ENCODE measurements at regions not wholly inside any gene's neighbourhood (a gene's known extent, or its start where the extent isn't known, plus 50 kb on each side); places are given as distances from the start of the nearest gene placed in this dataset.

DNA sequence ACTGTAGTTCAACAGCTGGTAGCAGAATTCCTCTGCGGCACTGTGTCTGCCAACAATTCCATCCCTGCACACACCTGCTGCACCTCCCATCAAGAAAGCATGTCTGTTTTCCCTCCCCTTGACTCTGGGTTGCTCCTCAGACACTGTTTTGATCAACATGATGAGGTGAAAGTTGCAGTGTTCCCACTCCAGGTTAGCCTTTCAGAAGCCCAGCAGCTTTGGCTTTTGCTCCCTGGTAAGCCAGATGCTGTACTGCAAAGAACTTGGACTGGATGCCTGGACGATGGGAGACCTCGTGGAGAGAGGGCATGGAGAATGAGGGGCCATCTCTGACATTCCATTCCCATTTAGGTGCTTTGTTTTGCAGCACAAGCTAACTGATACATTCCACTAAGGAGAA is 79.1 kb upstream of the MAFB start:
- no peak overlapping the region for H3K27ac ChIP-seq
- no peak overlapping the region for H3K4me3 ChIP-seq

DNA sequence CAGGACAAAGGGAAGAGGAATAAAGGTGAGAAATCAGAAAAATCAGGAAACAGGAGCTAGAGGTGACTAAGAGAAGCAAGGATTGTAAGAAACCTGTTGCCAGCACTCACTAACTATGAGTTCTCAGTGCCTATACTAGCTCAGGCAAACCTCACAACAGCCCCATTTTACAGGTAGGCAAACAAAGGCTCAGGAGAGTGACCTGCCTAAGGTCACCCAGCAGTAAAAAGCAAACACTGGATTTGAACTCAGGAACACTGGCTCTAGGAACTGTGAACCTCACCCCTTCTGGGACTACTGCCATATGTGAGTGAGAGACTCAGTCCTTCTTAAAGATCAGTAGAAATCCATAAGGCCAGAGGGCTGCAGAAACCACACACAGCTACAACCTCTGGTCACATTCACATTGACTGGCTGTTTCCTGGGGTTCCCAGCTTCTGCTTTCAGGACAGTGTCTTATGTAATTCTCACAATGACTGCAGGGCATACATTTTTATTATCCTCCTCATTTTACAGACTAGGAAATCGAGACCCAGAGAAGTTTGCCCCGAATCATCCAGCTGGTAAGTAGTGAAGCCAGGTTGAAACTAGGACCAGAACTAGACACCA is 80.7 kb upstream of the MAFB start:
- Histone ChIP-seq H3K4me3 (no peak overlapping the region), H3K27ac (no peak overlapping the region)

DNA sequence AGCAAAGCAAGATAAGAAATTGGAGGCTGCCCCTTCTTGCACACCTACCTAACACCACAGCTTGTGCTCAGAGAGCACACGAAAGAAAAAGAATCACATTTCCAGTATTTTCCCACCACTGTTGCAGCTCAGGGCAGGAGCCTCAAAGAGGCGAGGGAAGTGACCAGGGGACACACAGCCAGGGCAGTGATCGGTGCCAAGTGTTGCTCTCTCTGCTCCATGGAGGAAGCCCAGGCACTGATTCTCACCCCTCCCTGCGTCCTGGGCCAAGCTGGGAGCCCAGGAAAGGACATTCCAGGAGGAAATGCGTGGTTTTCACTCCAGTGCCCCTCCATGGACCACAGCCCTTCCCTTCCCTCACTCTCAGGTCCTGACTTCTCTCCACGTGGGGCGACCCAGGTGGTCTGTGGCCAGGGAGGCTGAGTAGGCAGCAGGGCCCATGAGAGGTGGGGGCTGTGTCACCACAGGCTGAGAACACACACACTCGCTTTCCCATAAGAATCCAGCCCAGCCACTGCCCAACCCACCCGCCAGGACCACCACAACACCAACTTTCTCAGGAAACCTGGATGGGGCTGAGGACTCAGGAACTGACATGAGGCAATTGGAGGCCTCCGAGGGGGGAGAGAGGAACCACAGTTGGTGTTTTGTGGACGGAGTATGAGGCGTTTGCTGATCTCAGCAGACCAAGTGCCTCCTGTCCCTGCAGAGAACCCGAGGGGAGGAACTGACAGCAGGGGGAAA is 81.7 kb upstream of the MAFB start:
- H3K27ac ChIP-seq = peak overlapping the region in 1 of 21 experiments; percentile 25
- H3K4me3 ChIP-seq = no peak overlapping the region

DNA sequence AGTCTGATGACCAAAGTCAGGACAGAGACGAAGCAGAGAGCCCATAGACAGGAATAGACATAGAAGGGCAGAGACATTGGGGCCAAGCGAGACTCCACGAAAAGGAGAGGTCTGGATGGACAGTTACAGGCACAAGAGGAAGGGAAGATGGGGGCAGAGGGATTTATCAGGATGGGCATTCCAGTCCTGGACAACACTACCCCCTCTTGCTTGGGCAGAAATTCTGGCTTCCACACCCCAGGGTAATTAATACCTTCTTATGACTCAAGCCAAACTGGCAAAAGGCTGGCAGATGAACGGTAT is 82.2 kb upstream of the MAFB start:
- H3K27ac ChIP-seq = no peak overlapping the region
- H3K4me3 ChIP-seq = no peak overlapping the region

DNA sequence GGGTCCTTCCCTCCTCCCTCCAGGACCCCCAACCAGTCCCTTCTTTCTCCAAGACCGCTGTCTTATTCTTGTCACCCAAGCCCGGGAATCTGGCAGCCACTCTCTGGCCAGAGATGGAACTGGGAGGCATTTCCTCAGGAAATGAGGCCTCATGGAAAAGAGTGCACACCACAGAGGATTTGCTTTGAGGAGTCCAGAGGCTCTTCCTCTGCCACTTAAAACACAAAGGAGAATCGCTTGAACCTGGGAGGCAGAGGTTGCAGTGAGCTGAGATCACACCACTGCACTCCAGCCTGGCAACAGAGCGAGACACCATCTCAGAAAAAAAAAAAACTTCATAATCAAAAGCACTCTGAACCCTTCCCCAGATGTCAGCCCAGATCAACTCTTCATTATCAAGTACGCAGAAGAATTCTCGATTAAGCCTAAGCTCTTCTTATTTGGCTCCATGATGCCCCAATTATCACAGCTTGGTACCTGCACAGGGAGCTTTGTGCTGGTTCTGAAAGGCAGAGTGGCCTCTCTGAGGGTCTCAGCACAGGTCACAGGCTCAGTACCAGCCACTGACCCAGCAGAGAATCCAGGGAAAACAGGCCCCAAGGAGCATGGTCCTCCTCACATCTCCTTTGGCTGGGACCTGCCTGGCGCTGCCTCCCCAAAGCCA is 82.9 kb upstream of the MAFB start:
- no peak overlapping the region for H3K4me3 ChIP-seq
- H3K27ac ChIP-seq = no peak overlapping the region

DNA sequence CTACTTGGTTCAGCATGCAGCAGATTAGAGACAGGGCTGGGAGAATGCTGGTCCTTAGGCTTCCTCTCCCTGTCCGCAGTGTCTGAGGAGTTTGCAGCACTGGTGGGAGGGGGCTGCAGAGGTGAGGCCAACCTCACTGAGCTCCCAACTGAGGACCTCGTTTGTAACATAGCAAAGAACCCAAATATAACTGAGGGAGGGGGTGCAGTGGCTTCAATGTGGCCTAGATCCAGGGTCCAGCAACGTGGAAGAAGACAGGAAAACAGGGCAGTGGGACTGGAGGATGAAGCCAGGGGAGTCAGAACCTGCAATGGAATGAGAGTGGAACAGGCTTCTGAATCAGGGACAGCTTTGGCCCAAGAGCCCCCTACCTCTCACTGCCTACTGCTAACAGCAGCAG is 84.3 kb upstream of the MAFB start:
- no peak overlapping the region for H3K27ac ChIP-seq
- no peak overlapping the region for H3K4me3 ChIP-seq

DNA sequence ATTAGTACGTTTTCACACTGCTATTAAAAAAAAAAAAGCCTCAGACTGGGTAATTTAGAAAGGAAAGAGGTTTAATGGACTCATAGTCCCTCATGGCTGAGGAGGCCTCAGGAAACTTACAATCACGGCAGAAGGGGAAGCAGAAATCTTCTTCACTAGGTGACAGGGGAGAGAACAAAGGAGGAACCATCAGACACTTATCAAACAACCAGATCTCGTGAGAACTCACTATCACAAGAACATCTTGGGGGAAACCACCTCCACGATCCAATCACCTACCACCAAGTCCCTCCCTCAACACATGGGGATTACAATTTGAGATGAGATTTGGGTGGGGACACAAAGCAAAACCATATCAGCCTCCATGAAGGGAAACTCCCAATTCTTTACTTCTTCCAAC is 85.2 kb upstream of the MAFB start:
- Histone ChIP-seq H3K4me3 (no peak overlapping the region), H3K27ac (no peak overlapping the region)

DNA sequence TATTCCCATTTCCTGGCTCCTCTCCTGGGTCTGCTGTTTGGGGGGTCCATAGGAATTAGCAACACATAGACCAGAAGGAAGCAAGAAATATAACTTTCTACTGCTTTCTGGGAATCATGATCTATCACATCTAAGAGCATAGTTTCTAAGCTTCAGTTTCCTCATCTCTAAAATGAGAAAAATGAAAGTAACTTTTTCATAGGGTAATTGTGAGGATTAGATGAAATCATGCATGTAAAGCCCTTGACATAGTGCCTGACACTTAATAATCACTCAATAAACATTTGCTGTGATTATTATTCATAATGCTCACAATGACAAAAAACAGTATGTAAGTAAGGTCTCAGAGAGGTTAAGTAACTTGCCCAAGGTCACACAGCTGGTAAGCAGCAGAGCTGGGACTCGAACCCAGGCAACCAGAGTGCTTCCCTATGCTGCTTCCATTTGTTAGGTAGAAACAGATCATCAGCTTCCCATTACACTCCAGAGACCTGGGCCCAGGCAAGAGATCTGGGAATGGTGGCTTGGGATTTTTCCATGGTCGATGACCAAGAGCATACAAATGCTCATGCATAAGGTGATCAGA is 86.6 kb upstream of the MAFB start:
- Histone ChIP-seq H3K27ac (no peak overlapping the region), H3K4me3 (no peak overlapping the region)

DNA sequence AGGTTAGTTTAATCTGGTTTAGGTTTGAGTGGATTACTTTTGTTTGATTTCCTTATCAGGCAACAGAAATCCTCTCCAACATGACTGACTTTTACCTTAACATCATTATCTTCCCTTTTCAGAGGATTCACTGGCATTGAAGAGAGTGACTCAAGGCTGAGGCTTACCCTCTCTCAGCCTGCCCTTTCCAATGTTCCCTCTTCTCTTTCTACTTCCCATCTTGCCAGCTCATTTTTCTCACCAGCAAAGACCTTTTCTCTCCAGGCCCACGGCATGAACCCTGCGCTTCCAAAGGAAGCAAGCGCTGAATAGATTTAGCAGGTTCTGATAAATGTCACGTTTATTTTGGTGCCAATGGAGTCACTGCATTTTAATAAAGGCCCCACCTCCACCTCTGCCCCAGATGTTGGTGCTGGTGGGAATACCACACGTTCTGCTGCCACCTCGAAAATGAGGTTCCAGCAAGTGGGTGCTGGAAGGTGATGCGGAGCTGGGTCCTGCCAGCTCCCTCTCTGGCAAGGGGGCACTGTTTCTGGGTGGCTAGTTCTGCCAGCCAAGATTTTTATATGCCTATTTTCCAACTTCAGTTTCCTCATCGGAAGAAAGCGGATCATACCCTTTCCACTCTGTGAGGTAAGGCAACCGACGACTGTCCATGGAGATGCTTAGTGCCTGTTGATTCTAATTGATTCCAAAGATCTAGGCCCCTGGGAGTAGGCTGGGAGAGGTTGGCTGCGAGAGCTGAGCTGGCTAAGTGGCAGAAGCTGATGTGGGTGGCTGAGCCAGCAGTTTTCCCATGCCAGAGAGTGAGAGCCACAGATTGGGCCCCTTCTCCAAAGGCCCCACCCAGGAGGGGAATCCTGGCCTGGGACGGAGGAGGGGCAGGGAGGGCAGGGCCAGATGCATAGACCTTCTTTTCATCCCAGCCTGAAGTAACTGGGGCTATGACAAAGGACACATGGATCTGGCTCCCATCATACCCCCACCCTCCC is 87.7 kb upstream of the MAFB start:
- H3K27ac ChIP-seq = peak overlapping the region in 1 of 21 experiments; percentile 10
- H3K4me3 ChIP-seq = no peak overlapping the region

DNA sequence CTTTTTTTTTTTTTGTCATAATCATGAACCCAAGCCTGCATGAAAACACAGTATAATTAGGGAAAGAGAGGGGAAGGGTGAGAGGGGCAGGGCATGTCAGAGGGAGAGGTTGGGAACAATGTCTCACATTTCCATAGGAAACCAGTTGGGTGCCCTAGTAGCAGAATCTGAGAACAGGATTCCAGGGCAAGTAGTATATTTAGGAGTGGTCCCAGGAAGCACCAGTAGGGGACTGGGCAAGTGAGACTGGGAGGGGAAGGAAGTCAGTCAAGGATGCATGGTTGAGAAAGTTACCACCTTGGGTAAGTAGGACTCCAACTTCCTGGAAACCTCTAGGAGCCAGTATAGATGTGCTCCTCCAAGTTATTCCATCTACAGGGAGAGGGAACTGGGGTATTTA is 88.6 kb upstream of the MAFB start:
- H3K27ac ChIP-seq = no peak overlapping the region
- H3K4me3 ChIP-seq = no peak overlapping the region

DNA sequence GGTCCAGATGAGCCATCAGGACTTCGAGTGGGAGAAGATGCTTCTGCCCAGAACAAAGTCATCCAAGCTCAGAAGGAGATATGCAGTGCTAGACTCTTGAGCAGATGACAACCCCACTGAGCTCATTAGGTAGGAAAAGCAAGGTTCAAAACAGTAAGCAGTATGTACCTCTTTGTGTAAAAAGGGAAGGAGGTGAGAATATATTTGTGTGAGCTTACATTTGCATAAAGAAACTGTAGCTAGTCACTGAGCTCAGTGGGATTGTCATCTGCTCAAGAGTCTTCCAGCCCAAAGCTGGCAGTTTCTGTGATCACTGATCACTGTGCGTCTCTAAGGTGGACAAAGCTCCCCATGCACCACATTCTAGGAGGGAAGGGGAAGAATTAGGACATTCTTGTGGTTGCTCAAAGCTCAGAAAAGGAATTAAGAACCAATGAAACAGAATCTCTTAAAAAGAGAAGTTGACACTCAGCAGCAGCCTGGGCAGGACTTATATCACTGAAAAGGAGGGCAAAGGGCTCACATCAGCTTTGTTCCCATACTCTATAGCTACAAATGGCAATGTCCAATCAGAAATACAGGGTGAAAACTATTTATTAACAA is 90.0 kb upstream of the MAFB start:
- H3K27ac ChIP-seq = no peak overlapping the region
- H3K4me3 ChIP-seq = no peak overlapping the region

DNA sequence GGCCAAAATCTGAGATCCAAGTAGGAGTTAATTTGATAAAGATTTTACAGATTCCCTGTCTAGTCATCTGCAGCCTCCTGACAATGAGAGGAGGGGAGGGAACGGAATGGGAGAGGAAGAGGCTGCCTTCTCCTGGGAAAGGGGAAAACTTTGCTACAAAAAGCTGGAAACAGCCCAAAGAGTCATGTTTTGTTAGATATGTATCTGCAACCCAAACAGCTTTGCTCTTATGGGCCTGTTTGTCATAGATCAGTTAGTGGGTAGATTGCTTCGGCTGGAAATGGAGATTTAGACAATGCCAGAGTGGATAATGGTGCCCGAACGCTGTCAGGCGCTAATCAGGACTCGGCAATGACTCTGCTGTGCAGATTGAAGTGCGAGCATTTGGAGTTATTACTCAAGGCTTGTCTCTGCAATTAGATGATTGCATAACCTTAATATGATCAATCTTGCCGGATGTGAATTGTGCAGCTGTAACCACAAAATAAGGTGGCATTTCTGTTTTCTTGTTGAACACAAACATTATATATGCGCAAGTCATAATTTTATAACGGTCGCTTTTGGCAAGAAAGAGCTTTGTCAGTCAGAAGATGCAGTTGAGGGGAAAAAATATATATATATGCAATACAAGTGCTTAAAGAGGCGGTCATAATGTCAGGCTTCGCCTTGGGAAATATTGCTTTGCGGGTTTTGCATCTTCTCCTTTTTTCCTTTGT is 92.4 kb upstream of the MAFB start:
- H3K27ac ChIP-seq = no peak overlapping the region
- no peak overlapping the region for H3K4me3 ChIP-seq

DNA sequence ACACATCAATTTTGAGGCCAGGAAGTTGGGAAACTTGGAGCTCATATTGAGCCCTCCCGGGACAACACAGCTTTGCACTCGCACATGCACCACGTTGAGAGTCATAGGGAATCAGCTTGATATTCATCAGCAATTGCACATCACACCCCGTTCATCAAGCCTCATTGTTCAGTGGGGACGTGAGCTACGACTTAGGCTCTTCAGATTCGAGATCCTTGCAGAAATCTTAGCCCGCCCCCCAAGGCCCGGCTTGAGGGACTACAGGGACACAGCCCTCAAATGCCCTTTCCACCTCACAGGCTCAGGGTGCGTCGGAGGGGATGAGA is 93.0 kb upstream of the MAFB start:
- no peak overlapping the region for H3K4me3 ChIP-seq

DNA sequence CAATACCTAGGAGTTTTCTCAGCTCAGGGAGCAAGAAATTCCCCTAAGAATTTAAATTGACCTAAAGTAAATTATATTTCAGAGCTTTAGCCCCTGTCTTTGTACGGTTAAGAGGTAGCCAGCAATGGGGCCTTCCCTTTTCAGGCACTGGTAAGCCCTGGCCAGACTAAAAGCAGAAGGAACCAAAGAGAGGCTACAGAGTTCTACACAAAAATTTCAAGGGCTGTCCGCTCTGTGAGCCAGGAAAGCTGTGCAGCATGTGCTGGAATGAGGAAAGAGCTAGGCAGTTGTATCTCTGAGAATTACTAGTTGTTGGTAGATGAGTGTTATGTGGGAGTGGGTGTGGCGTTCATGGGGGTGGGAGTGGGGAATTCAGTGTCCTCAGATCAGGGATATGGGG is 96.3 kb upstream of the MAFB start:
- H3K27ac ChIP-seq = no peak overlapping the region
- H3K4me3 ChIP-seq = no peak overlapping the region

More for the DNA sequence above, 93.0 kb upstream of the MAFB start:
- no peak overlapping the region for H3K27ac ChIP-seq

DNA sequence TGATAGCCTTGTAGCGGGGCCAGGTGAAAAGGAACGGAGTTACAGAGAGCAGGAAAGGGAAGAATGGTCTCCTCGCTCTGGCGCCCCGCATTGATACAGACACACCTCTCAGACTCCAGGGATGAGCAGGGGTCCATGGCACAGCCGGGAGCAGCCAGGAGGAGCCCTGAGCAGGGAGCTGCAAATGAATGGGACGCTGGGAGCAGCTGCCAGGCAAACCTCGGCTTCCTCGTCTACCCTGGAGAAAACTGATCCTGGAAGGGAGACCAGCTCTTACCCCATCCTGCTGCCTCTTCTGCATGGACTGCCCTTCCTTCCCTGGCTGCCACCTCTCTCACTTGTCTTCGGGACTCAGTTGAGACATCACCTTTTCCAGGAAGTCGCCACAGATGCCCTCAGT is 97.3 kb upstream of the MAFB start:
- no peak overlapping the region for H3K27ac ChIP-seq
- H3K4me3 ChIP-seq = no peak overlapping the region

DNA sequence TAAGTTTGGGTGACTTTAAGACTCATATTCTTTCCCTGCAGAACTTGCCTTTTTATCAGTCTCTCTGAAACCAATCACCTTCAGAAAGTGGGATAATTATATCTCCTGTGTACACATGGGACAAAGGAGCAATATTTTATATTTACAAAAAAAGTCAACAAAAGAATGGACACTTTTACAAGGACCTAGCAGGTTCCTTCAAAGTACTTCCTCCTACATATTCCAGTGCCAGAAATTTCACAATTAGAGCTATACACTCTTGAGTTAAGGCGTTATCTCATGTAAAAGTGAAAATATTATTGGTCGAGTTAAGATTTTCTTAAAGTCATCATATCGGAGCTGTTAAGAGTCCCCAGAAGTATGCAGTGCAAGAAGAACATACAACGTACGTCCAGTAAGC is 98.9 kb upstream of the MAFB start:
- Histone ChIP-seq H3K27ac (no peak overlapping the region), H3K4me3 (no peak overlapping the region)

DNA sequence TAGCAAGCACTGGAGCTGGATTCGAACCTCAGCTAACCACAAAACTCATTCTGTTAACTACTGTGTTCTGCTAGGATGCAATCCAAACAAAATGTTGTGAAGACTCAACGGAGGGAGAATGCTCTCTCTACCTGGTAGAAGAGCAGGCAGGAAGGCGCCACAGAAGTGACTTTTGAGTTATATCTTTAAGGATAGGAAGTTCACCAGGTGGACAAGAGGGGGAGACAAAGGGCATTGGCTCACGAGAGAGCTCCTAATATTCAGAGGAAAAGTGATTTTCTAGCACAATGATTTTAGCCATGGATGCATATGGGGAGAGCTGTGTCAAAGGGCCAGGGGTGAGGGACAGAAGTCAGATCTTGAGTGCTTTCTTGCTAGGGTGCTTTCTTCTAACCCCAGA is 108.4 kb upstream of the MAFB start:
- Histone ChIP-seq H3K4me3 (no peak overlapping the region), H3K27ac (no peak overlapping the region)

DNA sequence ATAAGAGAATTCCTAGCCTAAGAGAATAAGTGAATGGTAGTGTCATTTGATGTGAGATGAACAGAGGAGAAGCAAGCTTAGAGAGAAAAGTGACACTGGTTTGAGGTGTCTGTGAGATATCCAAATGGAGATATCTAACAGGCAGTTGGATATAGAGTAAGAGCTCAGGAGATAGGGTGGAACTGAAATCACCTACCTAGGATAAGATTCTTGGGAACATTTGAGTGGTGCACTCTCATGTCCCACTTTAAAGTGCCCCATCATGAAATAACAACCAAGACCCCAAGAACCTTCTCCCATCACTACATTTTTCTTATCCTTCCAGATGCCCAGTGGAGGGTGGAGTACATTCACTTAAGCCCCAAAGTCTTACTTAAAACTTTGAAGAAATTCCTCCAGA is 109.0 kb upstream of the MAFB start:
- Histone ChIP-seq H3K4me3 (no peak overlapping the region), H3K27ac (no peak overlapping the region)

DNA sequence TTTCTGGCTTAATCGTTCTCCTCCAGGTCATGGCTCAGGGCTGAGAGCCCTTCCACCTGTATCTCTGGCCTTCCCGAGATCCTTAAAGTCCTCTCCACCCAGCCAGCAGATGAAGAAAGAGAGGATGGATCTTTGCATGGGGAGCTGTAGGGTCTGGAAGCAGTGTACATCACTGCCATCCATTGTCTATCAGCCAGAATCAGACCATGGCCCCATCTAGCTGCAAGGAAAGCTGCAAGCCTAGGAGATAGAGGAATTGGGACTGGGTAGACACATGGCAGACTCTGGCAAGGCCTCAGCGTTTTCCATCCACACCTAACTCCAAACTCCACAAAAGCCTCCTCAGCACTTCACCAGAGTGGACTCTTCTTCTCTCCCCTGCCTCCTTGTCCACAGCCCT is 113.8 kb upstream of the MAFB start:
- H3K4me3 ChIP-seq = no peak overlapping the region
- no peak overlapping the region for H3K27ac ChIP-seq

Measured in skin epidermis (tissue), 12 donors.